Kidney (tissue), 13 donors: ENCODE measurements at regions not wholly inside any gene's neighbourhood (a gene's known extent, or its start where the extent isn't known, plus 50 kb on each side); places are given as distances from the start of the nearest gene placed in this dataset.

Experiments
- DNase-seq, 5 donors: peaks; one replicate each; pipeline ENCODE4 v3.0.0-alpha.2; 2013 to 2020
- FAIRE-seq: peaks from 2 replicates; lab custom pipeline; 2012; peaks lifted over from hg19 to GRCh38; lab: Jason Lieb, UNC
- H3K27ac ChIP-seq, 2 donors: one replicate each; pipeline ENCODE4 v1.7.0; 2013; ENCODE audit warnings: low read depth in 2 of 2, low read length in 2 of 2, inconsistent platforms in 1 of 2
- H3K27me3 ChIP-seq: one replicate; pipeline ENCODE4 v1.7.1; 2013; ENCODE audit warnings: low read length, inconsistent platforms; ENCODE audit not compliant: control insufficient read depth, insufficient read depth
- H3K36me3 ChIP-seq, 3 donors: one replicate each; pipeline versions ENCODE4 v1.7.0 to v1.7.1; 2013; ENCODE audit warnings: low read length in 3 of 3, control low read depth in 1 of 3, inconsistent platforms in 1 of 3; ENCODE audit not compliant: insufficient read depth in 3 of 3, control insufficient read depth in 2 of 3
- H3K4me1 ChIP-seq, 3 donors: one replicate each; pipeline versions ENCODE4 v1.7.0 to v1.7.1; 2013; ENCODE audit warnings: low read length in 3 of 3, inconsistent platforms in 1 of 3, low read depth in 1 of 3; ENCODE audit not compliant: control insufficient read depth in 2 of 3, insufficient read depth in 2 of 3
- H3K4me3 ChIP-seq, 3 donors: one replicate each; pipeline versions ENCODE4 v1.7.0 to v1.8.1; 2013; ENCODE audit warnings: low read length in 3 of 3, control low read depth in 1 of 3, inconsistent platforms in 1 of 3
- H3K9ac ChIP-seq, 3 donors: one replicate each; pipeline versions ENCODE4 v1.7.0 to v1.7.1; 2013; ENCODE audit warnings: low read length in 3 of 3, control low read depth in 1 of 3, inconsistent platforms in 1 of 3
- H3K9me3 ChIP-seq, 3 donors: one replicate each; pipeline versions ENCODE4 v1.7.0 to v1.7.1; 2013; ENCODE audit warnings: low read length in 3 of 3, control low read depth in 1 of 3, inconsistent platforms in 1 of 3; ENCODE audit not compliant: control insufficient read depth in 2 of 3, insufficient read depth in 1 of 3
- CTCF ChIP-seq: IDR thresholded peaks from 3 replicates; pipeline ENCODE4 v1.5.1; 2012; ENCODE audit warnings: mild to moderate bottlenecking, moderate library complexity, borderline replicate concordance; ENCODE audit not compliant: insufficient read depth; ENCODE audit errors: extremely low read depth
- intact Hi-C: fragments of 100-400 bp; cut with DNase I; formaldehyde crosslinking; loops from one replicate; pipeline ENCODE4 v1.11.1; 2022
- donor health status: control.
- donor health status: control.
- donor health status: control.
- donor health status: control.
- donor health status: control.
- donor health status: DM: yes; HTN: yes; CAD: no.
- donor health status: Normal renal cell carcinoma (clear cell type).

GRCh38 chr5:174810796-174811195 is 86.4 kb downstream of the MSX2 start:
- no peak for TF ChIP-seq CTCF

DNA sequence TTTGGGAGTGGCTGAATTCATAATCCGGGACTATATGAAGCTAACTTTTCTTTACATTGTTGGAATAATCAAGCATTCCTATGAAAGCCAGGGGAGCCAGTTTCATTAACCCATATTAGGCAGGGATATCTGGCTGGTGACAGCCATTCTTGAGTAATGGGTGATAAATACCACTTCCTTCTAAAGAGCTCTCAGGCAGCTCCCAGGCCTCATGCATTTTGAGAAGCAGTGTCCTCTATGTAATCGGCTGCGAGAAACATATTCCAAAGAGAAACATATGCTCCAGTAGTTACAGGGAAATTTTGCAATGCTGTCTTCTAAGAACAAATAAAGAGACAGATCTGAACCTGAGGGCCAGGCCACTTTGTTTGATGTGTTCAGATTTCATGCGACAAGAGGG is 83.1 kb downstream of the MSX2 start:
- H3K9ac ChIP-seq = no peak overlapping the region
- TF ChIP-seq CTCF = no peak
- no peak overlapping the region for H3K4me3 ChIP-seq
- H3K27ac ChIP-seq = no peak overlapping the region
- no peaks in the 10 kb centered on the region for H3K4me1 ChIP-seq
- peaks cover 0 to 7% (median 0%) of the 10 kb centered on the region in 3 donors for H3K9me3 ChIP-seq
- DNase-seq (no peak), FAIRE-seq (no peak)
- H3K27me3 ChIP-seq = no peaks in the 10 kb centered on the region
- H3K36me3 ChIP-seq = no peaks in the 10 kb centered on the region
- intact Hi-C loops = no loop called here

More at GRCh38 chr5:174810796-174811195, 86.4 kb downstream of the MSX2 start:
- Histone ChIP-seq H3K27me3 (no peaks in the 10 kb centered on the region), H3K9me3 (peaks cover 0 to 2% (median 0%) of the 10 kb centered on the region in 3 donors), H3K27ac (no peak overlapping the region), H3K9ac (no peak overlapping the region), H3K36me3 (no peaks in the 10 kb centered on the region), H3K4me3 (no peak overlapping the region), H3K4me1 (no peaks in the 10 kb centered on the region)
- intact Hi-C loops = no loop called here
- FAIRE-seq (no peak), DNase-seq (no peak)

DNA sequence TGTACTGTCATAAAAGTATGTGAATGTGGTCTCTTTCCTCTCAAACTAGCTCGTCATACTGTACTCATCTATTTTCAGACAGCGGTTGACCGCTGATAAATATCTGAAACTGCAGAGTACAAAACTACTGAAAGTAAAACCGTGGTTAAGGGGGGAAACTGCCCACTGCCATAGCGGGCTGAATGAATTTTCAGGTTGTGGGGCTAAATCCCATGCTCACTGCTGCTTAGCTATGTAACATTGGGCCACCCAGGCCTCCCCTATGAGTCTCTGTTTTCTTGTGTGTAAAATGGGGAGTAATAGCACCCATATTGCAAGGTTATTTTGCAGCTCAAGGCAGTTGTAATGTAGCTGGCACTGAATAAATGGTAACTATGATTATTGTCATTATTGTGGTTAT is 82.3 kb downstream of the MSX2 start:
- H3K9me3 ChIP-seq = peaks cover 0 to 7% (median 0%) of the 10 kb centered on the region in 3 donors
- H3K9ac ChIP-seq = no peak overlapping the region
- no peak overlapping the region for H3K4me3 ChIP-seq
- TF ChIP-seq CTCF = no peak
- H3K36me3 ChIP-seq = no peaks in the 10 kb centered on the region
- DNase-seq (no peak), FAIRE-seq (no peak)
- no peaks in the 10 kb centered on the region for H3K4me1 ChIP-seq
- no peaks in the 10 kb centered on the region for H3K27me3 ChIP-seq
- intact Hi-C loops = no loop called here
- H3K27ac ChIP-seq = no peak overlapping the region

DNA sequence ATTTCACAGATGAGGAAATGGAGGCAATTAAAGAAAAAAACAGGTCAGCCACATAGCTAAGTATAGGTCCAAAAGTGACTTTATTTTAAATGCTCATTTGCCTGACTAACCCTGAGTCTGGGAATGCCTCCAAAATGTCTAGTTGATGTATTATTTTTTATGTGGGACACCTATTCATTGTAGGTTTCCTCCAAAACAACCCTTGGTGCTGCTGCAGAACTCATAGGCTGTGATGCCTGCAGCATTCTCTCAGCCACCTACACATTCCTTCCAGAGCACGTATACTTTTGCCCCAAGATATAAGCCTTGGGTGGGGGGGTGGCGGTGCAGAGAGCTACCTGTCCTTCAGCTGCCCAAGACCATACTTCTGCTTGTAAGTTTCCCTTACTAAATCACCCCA is 77.4 kb downstream of the MSX2 start:
- intact Hi-C loops = no loop called here
- Histone ChIP-seq H3K4me3 (no peak overlapping the region), H3K27me3 (no peaks in the 10 kb centered on the region), H3K9ac (no peak overlapping the region), H3K27ac (no peak overlapping the region), H3K36me3 (no peaks in the 10 kb centered on the region), H3K4me1 (no peaks in the 10 kb centered on the region), H3K9me3 (peaks cover 0 to 7% (median 3%) of the 10 kb centered on the region in 3 donors)
- DNase-seq (peak in 1 of 5 donors; percentile 42), FAIRE-seq (no peak)
- TF ChIP-seq CTCF = no peak
